ENCODE measurements at regions not wholly inside any gene's neighbourhood (a gene's known extent, or its start where the extent isn't known, plus 50 kb on each side); places are given as distances from the start of the nearest gene placed in this dataset.

DNA sequence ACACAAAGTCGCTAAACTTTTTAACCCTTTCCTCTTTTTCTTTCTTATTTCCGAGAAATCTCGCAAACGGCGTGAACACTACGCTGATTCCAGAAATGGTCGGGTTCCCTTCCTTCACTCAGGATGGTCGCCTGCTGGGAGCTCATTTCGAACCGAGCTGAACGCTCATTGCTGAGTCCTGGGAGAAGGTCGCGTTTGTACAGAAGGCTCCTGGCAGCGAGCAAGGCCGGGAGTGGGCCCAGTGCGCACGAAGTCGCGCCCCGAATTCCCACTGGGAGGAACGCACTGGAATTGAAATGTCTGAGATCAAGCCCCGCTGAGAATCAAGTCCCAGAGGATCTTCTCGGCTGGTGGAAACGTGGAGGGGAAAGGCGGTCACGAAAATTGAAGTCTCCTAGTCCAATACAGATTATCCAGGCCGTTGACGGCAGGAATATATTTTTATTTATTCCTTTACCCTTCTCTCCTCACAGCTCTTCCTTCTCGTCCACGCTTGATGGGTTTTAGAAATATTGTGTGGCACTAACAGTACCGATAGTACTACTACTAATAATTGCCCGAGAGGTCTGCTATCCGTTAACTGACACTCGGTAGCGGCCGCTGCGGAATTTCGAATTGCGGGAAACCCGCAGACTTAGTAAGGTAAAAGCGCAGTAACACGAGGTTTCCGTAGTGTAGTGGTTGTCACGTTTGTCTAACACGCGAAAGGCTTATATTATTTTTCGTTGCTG lies 207.2 kb upstream of the ZNF184 start:
- no peak for TF ChIP-seq TAF1 (IDR thresholded peaks at IDR 0.05; ENCODE audit: borderline replicate concordance, insufficient read depth, low read length)
- TF ChIP-seq, protein P1, sequence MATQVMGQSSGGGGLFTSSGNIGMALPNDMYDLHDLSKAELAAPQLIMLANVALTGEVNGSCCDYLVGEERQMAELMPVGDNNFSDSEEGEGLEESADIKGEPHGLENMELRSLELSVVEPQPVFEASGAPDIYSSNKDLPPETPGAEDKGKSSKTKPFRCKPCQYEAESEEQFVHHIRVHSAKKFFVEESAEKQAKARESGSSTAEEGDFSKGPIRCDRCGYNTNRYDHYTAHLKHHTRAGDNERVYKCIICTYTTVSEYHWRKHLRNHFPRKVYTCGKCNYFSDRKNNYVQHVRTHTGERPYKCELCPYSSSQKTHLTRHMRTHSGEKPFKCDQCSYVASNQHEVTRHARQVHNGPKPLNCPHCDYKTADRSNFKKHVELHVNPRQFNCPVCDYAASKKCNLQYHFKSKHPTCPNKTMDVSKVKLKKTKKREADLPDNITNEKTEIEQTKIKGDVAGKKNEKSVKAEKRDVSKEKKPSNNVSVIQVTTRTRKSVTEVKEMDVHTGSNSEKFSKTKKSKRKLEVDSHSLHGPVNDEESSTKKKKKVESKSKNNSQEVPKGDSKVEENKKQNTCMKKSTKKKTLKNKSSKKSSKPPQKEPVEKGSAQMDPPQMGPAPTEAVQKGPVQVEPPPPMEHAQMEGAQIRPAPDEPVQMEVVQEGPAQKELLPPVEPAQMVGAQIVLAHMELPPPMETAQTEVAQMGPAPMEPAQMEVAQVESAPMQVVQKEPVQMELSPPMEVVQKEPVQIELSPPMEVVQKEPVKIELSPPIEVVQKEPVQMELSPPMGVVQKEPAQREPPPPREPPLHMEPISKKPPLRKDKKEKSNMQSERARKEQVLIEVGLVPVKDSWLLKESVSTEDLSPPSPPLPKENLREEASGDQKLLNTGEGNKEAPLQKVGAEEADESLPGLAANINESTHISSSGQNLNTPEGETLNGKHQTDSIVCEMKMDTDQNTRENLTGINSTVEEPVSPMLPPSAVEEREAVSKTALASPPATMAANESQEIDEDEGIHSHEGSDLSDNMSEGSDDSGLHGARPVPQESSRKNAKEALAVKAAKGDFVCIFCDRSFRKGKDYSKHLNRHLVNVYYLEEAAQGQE (IDR thresholded peaks at IDR 0.05; ENCODE audit: insufficient read depth in 1 of 2, low read depth in 2 of 2, low read length in 2 of 2) = no peak
- no peak for TF ChIP-seq POLR2AphosphoS5 (IDR thresholded peaks at IDR 0.05; ENCODE audit: low read depth, low read length)
- TF ChIP-seq SIN3A (IDR thresholded peaks at IDR 0.05; ENCODE audit: borderline replicate concordance, insufficient read depth, low read length) = no peak
- no peak for TF ChIP-seq FOXP2 (optimal IDR thresholded peaks at IDR 0.05; ENCODE audit: borderline replicate concordance, extremely low read depth, extremely low read length, insufficient read depth)

DNA sequence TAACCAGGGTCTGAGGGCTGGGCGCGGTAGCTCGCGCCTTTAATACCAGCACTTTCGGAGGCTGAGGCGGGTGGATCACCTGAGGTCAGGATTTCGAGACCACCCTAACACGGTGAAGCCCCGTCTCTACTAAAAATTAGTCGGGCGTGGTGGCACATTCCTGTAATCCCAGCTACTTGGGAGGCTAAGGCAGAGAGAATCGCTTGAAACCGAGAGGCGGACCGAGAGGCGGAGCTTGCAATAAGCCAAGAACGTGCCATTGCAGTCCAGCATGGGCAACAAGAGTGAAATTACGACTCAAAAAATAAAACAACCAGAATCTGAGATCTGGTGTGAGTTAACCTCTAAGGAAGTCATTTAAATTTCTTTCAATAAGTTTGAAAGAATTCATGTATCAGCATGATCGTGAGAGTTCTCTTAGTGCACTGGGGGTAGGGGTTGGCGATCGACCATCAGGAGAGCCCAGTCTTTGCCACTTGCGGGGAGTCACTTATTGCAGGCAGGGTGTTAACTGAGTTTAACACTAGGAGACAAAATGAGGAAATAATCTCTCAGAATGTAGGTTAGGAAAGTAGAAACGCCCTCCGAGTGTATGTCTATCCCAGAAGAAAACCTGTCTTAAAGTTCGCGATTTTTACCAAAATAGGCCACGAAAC lies 206.5 kb upstream of the ZNF184 start:
- no peak for TF ChIP-seq FOXP2 (optimal IDR thresholded peaks at IDR 0.05; ENCODE audit: borderline replicate concordance, extremely low read depth, extremely low read length, insufficient read depth)
- TF ChIP-seq, protein P1 (IDR thresholded peaks at IDR 0.05; ENCODE audit: insufficient read depth in 1 of 2, low read depth in 2 of 2, low read length in 2 of 2) = no peak
- no peak for TF ChIP-seq SIN3A (IDR thresholded peaks at IDR 0.05; ENCODE audit: borderline replicate concordance, insufficient read depth, low read length)
- TF ChIP-seq POLR2AphosphoS5 (IDR thresholded peaks at IDR 0.05; ENCODE audit: low read depth, low read length) = no peak
- no peak for TF ChIP-seq TAF1 (IDR thresholded peaks at IDR 0.05; ENCODE audit: borderline replicate concordance, insufficient read depth, low read length)

DNA sequence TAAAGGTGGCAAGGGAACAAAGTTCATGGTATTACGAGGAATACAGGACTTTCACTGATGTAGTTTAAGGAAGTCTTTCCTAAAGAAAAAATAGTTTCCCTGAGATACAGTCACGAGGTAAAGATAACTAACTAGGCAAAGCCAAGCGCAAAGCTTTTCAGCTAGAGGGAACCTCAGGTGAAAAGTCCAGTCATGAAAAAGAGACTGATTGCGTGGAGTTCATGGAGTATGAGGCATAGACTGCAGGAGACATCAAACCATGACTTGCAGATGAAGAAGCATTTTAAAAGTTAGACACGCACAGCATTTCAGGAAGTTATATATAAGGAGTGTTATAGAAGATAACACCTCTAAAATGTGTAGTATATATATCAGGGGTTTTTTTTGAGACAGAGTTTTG lies 205.6 kb upstream of the ZNF184 start:
- TF ChIP-seq, protein P1 (IDR thresholded peaks at IDR 0.05; ENCODE audit: insufficient read depth in 1 of 2, low read depth in 2 of 2, low read length in 2 of 2) = no peak
- TF ChIP-seq POLR2AphosphoS5 (IDR thresholded peaks at IDR 0.05; ENCODE audit: low read depth, low read length) = no peak
- TF ChIP-seq TAF1 (IDR thresholded peaks at IDR 0.05; ENCODE audit: borderline replicate concordance, insufficient read depth, low read length) = no peak
- TF ChIP-seq FOXP2 (optimal IDR thresholded peaks at IDR 0.05; ENCODE audit: borderline replicate concordance, extremely low read depth, extremely low read length, insufficient read depth) = no peak
- TF ChIP-seq SIN3A (IDR thresholded peaks at IDR 0.05; ENCODE audit: borderline replicate concordance, insufficient read depth, low read length) = no peak

DNA sequence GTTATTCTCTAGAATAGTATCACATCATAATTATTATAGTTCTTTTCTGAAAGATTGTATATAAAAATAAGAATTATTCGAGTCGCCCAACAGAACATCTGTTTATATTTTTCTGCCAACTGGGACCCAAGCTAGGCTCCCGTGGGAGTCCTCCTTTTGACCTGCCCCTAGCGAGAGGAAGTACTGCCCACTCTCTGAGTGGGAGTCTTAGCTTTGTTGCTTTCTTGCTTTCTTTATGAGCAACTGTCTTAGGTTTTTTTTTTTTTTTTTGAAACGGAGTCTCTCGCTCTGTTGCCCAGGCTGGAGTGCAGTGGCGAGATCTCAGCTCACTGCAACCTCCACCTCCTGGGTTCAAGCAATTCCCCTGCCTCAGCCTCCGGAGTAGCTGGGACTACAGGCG lies 202.0 kb upstream of the ZNF184 start:
- TF ChIP-seq, protein P1 (IDR thresholded peaks at IDR 0.05; ENCODE audit: insufficient read depth in 1 of 2, low read depth in 2 of 2, low read length in 2 of 2) = no peak
- TF ChIP-seq SIN3A (IDR thresholded peaks at IDR 0.05; ENCODE audit: borderline replicate concordance, insufficient read depth, low read length) (no peak), FOXP2 (optimal IDR thresholded peaks at IDR 0.05; ENCODE audit: borderline replicate concordance, extremely low read depth, extremely low read length, insufficient read depth) (no peak), POLR2AphosphoS5 (IDR thresholded peaks at IDR 0.05; ENCODE audit: low read depth, low read length) (no peak), TAF1 (IDR thresholded peaks at IDR 0.05; ENCODE audit: borderline replicate concordance, insufficient read depth, low read length) (no peak)
